ENCODE measurements at regions not wholly inside any gene's neighbourhood (a gene's known extent, or its start where the extent isn't known, plus 50 kb on each side); places are given as distances from the start of the nearest gene placed in this dataset.
A peak's percentile ranks its signal among the peaks of the same experiment; 100 is the strongest.

GRCh38 chr4:28772066-28772465, 1911.4 kb downstream of the STIM2 start:
- Histone ChIP-seq H3K4me3 (no peak overlapping the region), H3K27ac (no peak overlapping the region), H3K36me3 (no peaks in the 10 kb centered on the region), H3K27me3 (no peaks in the 10 kb centered on the region), H3K4me1 (no peaks in the 10 kb centered on the region), H3K9me3 (no peaks in the 10 kb centered on the region)
- intact Hi-C loops (cut with DNase I; ENCODE audit: low total_unique reads): no loop called here
- DNase-seq: peak in 1 of 2 donors; percentile 32
- no peak for TF ChIP-seq CTCF (IDR thresholded peaks at IDR 0.05)
- WGBS, 5 donors: 73 to 91% (median 86%) methylated on average over 1 of the region's 1 CpG

GRCh38 chr4:28772788-28773187, 1912.1 kb downstream of the STIM2 start:
- Histone ChIP-seq H3K27ac (no peak overlapping the region), H3K4me1 (no peaks in the 10 kb centered on the region), H3K9me3 (no peaks in the 10 kb centered on the region), H3K4me3 (no peak overlapping the region), H3K27me3 (no peaks in the 10 kb centered on the region), H3K36me3 (no peaks in the 10 kb centered on the region)
- TF ChIP-seq POLR2A (IDR thresholded peaks at IDR 0.05): no peak
- TF ChIP-seq EP300 (IDR thresholded peaks at IDR 0.05): no peak
- TF ChIP-seq CTCF (IDR thresholded peaks at IDR 0.05): no peak
- no peak for TF ChIP-seq POLR2AphosphoS5 (IDR thresholded peaks at IDR 0.05)
- intact Hi-C loops (cut with DNase I; ENCODE audit: low total_unique reads): no loop called here
- 74 to 82% (median 80%) methylated on average over 2 of the region's 2 CpGs for WGBS, 5 donors
- no peak for DNase-seq

- H3K9me3 ChIP-seq: no peaks in the 10 kb centered on the region
- H3K4me3 ChIP-seq: no peak overlapping the region
- WGBS, 5 donors: 35 to 81% (median 50%) methylated on average over 2 of the region's 2 CpGs
- no peak overlapping the region for H3K27ac ChIP-seq
- H3K27me3 ChIP-seq: no peaks in the 10 kb centered on the region
- no peaks in the 10 kb centered on the region for H3K4me1 ChIP-seq
- H3K36me3 ChIP-seq: no peaks in the 10 kb centered on the region
- no peak for TF ChIP-seq POLR2A (IDR thresholded peaks at IDR 0.05)
- no peak for TF ChIP-seq CTCF (IDR thresholded peaks at IDR 0.05)
- no peak for TF ChIP-seq EP300 (IDR thresholded peaks at IDR 0.05)
- no peak for TF ChIP-seq POLR2AphosphoS5 (IDR thresholded peaks at IDR 0.05)
- no peak for DNase-seq
- intact Hi-C loops (cut with DNase I; ENCODE audit: low total_unique reads): no loop called here
Observed at GRCh38 chr4:28774344-28774743, 1913.7 kb downstream of the STIM2 start.

- WGBS, 5 donors: 95 to 100% (median 97%) methylated on average over 2 of the region's 2 CpGs
- Histone ChIP-seq H3K36me3 (no peaks in the 10 kb centered on the region), H3K27me3 (no peaks in the 10 kb centered on the region), H3K4me1 (no peaks in the 10 kb centered on the region), H3K27ac (no peak overlapping the region), H3K9me3 (no peaks in the 10 kb centered on the region), H3K4me3 (no peak overlapping the region)
- no peak for DNase-seq
- intact Hi-C loops (cut with DNase I; ENCODE audit: low total_unique reads): no loop called here
- TF ChIP-seq CTCF (IDR thresholded peaks at IDR 0.05) (no peak), POLR2A (IDR thresholded peaks at IDR 0.05) (no peak), EP300 (IDR thresholded peaks at IDR 0.05) (no peak), POLR2AphosphoS5 (IDR thresholded peaks at IDR 0.05) (no peak)
Observed at GRCh38 chr4:28776004-28776403, 1915.4 kb downstream of the STIM2 start.

- no peak overlapping the region for H3K4me3 ChIP-seq
- no peaks in the 10 kb centered on the region for H3K4me1 ChIP-seq
- intact Hi-C loops (cut with DNase I; ENCODE audit: low total_unique reads): no loop called here
Observed at GRCh38 chr4:28784188-28784587, 1923.5 kb downstream of the STIM2 start.

More at GRCh38 chr4:28784188-28784587, 1923.5 kb downstream of the STIM2 start:
- Histone ChIP-seq H3K9me3 (peaks cover 0 to 6% (median 0%) of the 10 kb centered on the region in 4 donors), H3K36me3 (no peaks in the 10 kb centered on the region), H3K27ac (no peak overlapping the region), H3K27me3 (no peaks in the 10 kb centered on the region)
- DNase-seq: no peak
- TF ChIP-seq CTCF (IDR thresholded peaks at IDR 0.05) (no peak), EP300 (IDR thresholded peaks at IDR 0.05) (no peak), POLR2A (IDR thresholded peaks at IDR 0.05) (no peak), POLR2AphosphoS5 (IDR thresholded peaks at IDR 0.05) (no peak)
